WTC11 (cell line): ENCODE measurements at regions not wholly inside any gene's neighbourhood (a gene's known extent, or its start where the extent isn't known, plus 50 kb on each side); places are given as distances from the start of the nearest gene placed in this dataset.

ENCODE experiments used
- CTCF ChIP-seq: fragments of 200-600 bp; IDR thresholded peaks from 2 replicates; pipeline ENCODE4 v1.8.0; 2022; ENCODE audit warnings: antibody characterized with exemption
- TEAD4 ChIP-seq: sonication (generic); formaldehyde crosslinking; IDR thresholded peaks from 2 replicates; pipeline ENCODE4 v1.8.0; 2022; ENCODE audit warnings: mild to moderate bottlenecking, missing genetic modification reagents

GRCh38 chr11:115925568-115926090, 421.4 kb upstream of the CADM1 start:
- TF ChIP-seq CTCF = no peak
- no peak for TF ChIP-seq TEAD4
